Esophagus (tissue), 2 donors: ENCODE measurements at regions not wholly inside any gene's neighbourhood (a gene's known extent, or its start where the extent isn't known, plus 50 kb on each side); places are given as distances from the start of the nearest gene placed in this dataset.

ENCODE experiments used
- H3K27ac ChIP-seq, 2 donors: one replicate each; pipeline ENCODE4 v1.5.1; 2013; ENCODE audit warnings: low read depth in 2 of 2, mild to moderate bottlenecking in 2 of 2, inconsistent platforms in 1 of 2, low read length in 1 of 2, moderate library complexity in 1 of 2
- H3K27me3 ChIP-seq, 2 donors: one replicate each; pipeline ENCODE4 v1.6.1; 2013; ENCODE audit warnings: low read length in 2 of 2, control low read depth in 1 of 2, mild to moderate bottlenecking in 1 of 2; ENCODE audit not compliant: insufficient read depth in 2 of 2, control insufficient read depth in 1 of 2
- H3K36me3 ChIP-seq, 2 donors: one replicate each; pipeline ENCODE4 v1.6.1; 2013; ENCODE audit warnings: low read length in 1 of 2; ENCODE audit not compliant: control insufficient read depth in 2 of 2, insufficient read depth in 2 of 2
- H3K4me1 ChIP-seq, 2 donors: one replicate each; pipeline ENCODE4 v1.6.1; 2013; ENCODE audit warnings: low read length in 1 of 2; ENCODE audit not compliant: control insufficient read depth in 2 of 2, insufficient read depth in 2 of 2
- H3K4me3 ChIP-seq, 2 donors: one replicate each; pipeline ENCODE4 v1.5.1; 2013; ENCODE audit warnings: low read length in 2 of 2, mild to moderate bottlenecking in 2 of 2, low read depth in 1 of 2, moderate library complexity in 1 of 2
- H3K9me3 ChIP-seq, 2 donors: one replicate each; pipeline ENCODE4 v1.6.1; 2013; ENCODE audit warnings: mild to moderate bottlenecking in 2 of 2, low read depth in 1 of 2, low read length in 1 of 2, moderate library complexity in 1 of 2; ENCODE audit not compliant: control insufficient read depth in 2 of 2, insufficient read depth in 1 of 2
- WGBS, 2 donors: extraction: QIAGEN DNeasy Blood & Tissue Kit; methylation state at CpG; one replicate each; pipeline ENCODE4 v1.1.7; 2013; 5-methylcytosine and 5-hydroxymethylcytosine counted together
- donor health status: healthy with polysubstance abuse.
- donor health status: Bipolar disorder and iron deficiency.

DNA sequence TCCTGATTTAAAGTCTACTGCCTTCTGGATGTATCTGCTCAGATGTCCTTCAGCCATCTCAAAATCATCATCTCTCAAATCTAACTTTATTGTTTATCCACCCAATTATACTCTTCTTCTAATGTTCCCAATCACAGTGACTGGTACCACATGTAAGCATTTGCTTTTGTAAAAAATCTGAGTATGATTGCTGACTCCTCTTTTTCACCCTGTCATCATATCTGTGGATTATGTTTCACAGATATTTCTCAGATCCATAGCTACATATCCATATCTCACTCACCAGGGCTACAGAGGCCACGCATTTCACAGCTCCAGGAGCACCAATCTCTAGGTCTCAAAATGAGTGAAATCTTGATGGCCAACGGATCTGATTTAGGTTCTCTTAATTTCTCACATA, 76.1 kb downstream of the DHRS2 start:
- Histone ChIP-seq H3K36me3 (no peaks in the 10 kb centered on the region), H3K27me3 (no peaks in the 10 kb centered on the region), H3K9me3 (no peaks in the 10 kb centered on the region), H3K27ac (no peak overlapping the region), H3K4me1 (no peaks in the 10 kb centered on the region), H3K4me3 (no peak overlapping the region)
- WGBS, 2 donors: 75 to 84% methylated on average over 2 of the region's 2 CpGs

DNA sequence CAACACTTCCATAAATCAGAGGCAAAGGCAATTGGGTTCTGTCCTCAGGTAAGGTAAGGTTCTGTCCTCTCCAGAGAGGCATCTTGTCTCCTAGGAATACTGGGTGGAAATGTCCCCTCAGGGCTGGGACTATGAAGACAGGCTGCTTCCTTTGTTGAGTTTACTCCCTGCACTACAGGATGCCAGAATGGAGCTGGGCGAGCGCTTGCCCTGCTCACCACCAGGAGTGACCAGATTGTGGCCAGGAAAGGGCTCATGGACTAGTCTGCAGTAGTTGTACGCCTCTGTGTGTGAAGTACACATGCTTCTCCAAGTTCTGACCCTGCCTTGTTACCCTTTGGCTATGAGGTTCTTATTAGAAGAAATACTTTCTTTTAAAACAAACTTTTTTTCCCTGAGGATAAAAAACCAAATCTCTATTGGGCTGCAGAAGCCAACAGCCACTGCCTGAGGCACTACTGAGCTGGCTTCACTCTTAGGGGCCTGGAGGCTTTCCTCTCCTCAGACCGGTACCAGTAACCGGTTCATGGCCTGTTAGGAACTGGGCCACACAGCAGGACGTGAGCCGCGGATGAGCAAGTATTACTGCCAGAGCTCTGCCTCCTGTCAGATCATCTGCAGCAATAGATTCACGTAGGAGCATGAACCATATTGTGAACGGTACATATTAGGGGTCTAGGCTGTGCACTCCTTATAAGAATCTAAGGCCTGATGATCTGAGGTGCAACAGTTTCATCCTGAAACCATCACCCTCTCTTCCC, 83.2 kb downstream of the DHRS2 start:
- 85 to 87% methylated on average over 10 of the region's 10 CpGs for WGBS, 2 donors
- Histone ChIP-seq H3K4me3 (no peak overlapping the region), H3K27me3 (no peaks in the 10 kb centered on the region), H3K27ac (no peak overlapping the region), H3K9me3 (peaks cover 0 to 2% of the 10 kb centered on the region in 2 donors), H3K36me3 (no peaks in the 10 kb centered on the region), H3K4me1 (no peaks in the 10 kb centered on the region)

DNA sequence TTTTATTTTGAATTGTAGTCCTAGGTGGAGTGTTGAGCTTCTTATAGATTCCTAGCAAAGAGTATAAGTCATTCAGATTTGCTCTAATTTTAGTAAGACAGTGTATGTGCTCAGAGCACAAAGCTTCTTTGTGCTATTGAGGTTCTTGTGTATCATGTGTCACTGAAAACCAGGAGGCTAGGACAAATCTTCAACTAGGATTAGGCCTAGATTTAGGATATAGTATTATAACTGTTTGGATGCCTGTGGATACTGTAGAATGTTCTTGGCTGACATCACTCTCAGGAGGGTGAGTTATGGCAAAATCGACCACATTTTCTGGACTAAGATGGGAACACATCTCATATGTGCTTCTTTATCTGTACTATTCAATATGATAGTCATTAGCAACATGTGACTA, 86.5 kb downstream of the DHRS2 start:
- no peaks in the 10 kb centered on the region for H3K27me3 ChIP-seq
- H3K27ac ChIP-seq: no peak overlapping the region
- H3K9me3 ChIP-seq: peaks cover 0 to 2% of the 10 kb centered on the region in 2 donors
- no peaks in the 10 kb centered on the region for H3K36me3 ChIP-seq
- WGBS, 2 donors: 46 to 51% methylated on average over 1 of the region's 1 CpG
- no peak overlapping the region for H3K4me3 ChIP-seq
- no peaks in the 10 kb centered on the region for H3K4me1 ChIP-seq

DNA sequence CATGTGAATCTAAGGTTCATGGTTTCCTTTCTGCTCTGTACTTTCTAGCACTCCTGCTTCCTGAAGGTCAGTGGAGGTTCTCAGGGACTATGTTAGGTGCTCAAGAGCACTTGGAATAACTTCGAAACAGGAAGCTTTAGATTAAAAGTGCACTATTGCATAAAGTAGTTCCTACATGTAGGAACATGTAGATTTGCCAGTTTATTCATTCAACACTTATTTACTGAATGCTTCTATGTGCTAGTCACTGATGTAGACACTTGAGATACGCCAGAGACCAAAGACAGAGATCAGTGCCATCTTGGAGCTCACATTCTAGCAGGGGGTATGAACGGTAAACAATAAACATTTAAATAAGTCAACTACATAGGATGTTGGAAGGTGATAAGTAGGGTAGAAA, 87.7 kb downstream of the DHRS2 start:
- H3K36me3 ChIP-seq: no peaks in the 10 kb centered on the region
- WGBS, 2 donors: 53 to 66% methylated on average over 3 of the region's 3 CpGs
- H3K9me3 ChIP-seq: peaks cover 0 to 2% of the 10 kb centered on the region in 2 donors
- H3K4me3 ChIP-seq: no peak overlapping the region
- no peaks in the 10 kb centered on the region for H3K27me3 ChIP-seq
- H3K27ac ChIP-seq: no peak overlapping the region
- no peaks in the 10 kb centered on the region for H3K4me1 ChIP-seq

DNA sequence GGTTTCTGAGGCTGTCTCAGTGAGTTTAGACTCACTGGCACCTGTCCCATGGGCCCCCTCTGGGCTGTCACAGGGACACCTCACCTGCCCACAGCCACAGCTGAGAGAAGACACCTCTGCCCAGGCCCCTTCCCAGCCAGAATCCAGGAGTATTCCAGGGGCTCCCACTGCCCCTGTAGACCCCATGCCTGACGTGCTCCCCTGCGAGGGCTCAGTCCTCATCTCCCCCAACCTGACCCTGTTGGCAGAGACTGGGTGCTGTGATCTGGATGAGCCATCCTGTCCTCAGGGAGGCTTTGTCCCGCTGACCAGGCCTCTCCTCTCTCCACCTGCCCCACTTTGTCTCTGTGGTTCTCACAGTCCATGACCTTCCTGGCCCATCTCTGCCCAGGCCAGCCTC, 89.4 kb downstream of the DHRS2 start:
- Histone ChIP-seq H3K27me3 (no peaks in the 10 kb centered on the region), H3K9me3 (peaks cover 0 to 2% of the 10 kb centered on the region in 2 donors), H3K4me1 (no peaks in the 10 kb centered on the region), H3K4me3 (no peak overlapping the region), H3K36me3 (no peaks in the 10 kb centered on the region), H3K27ac (no peak overlapping the region)
- WGBS, 2 donors: 83 to 89% methylated on average over 3 of the region's 3 CpGs

DNA sequence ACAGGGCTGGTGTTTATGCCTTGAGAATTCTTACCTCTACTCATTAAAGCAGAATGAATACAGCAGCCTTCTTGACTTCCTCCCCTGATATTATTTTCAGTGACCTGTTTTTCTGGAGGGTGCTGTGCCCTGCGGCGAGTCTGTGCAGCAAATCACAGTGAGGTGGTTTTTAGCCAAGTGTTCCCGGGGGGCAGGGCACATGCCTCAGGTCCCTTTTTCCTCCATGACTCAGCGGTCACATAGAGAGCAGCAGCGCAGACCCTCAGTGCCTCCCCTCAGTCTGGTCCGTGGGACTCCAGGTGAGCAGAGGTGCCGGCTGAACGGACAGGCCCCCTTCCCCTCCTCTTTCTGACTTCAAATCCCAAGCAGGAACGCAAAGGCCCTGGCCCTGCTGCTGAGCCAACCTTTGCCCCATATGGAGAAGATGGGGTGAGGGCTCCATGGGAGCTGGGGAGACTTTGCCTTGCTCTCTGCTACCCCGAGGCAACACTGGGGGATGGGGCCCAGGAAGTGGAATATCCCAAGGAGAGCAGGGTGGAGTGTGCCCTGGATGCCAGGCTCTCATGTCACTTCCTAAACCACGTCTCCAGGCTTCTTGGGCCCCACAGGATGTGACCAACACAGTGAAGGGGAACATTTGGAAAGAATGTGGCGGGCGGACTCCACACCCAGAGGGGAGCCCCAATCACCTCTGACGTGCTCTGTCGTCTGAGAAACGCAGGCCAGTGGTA, 90.0 kb downstream of the DHRS2 start:
- Histone ChIP-seq H3K4me3 (no peak overlapping the region), H3K36me3 (no peaks in the 10 kb centered on the region), H3K27ac (no peak overlapping the region), H3K9me3 (peaks cover 0 to 2% of the 10 kb centered on the region in 2 donors), H3K4me1 (no peaks in the 10 kb centered on the region), H3K27me3 (no peaks in the 10 kb centered on the region)
- WGBS, 2 donors: 72 to 77% methylated on average over 16 of the region's 16 CpGs

DNA sequence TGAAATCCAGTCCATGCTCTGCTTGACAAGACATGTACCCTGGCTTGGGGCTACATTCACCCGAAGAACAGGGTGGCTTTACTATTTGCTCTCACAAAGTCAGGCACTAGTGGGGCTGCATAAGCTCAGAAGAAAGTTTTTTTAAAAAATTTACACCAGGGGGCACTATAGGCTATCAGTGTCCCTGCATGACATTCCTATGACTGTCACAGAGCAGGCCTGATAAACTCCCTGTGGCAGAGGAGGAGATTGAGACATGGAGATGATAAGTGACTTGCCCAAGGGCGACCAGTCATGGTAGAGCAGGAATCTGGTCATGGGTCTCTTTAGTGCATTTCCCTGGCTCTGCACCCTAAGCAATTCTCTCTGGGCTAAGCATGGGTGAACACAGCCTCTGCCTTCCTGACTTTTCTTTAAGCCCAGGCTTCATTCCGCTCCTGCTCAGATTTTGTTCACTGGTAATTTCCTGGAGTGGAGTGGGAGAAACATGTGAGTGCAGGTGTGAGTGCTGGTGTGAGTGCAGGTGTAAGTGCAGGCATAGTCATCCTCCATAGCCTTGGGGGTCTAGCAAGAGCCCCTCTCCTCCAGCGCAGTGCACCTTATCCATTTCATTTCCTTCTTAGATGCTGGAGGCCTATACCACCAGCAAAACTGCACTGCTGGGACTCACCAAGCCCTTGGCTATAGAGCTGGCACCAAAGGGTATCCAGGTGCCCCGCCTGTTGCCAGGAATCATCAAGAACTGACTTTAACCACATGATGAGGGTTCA, 91.6 kb downstream of the DHRS2 start:
- 78 to 79% methylated on average over 5 of the region's 5 CpGs for WGBS, 2 donors
- H3K27ac ChIP-seq: no peak overlapping the region
- no peaks in the 10 kb centered on the region for H3K36me3 ChIP-seq
- no peaks in the 10 kb centered on the region for H3K9me3 ChIP-seq
- H3K27me3 ChIP-seq: no peaks in the 10 kb centered on the region
- no peak overlapping the region for H3K4me3 ChIP-seq
- no peaks in the 10 kb centered on the region for H3K4me1 ChIP-seq

DNA sequence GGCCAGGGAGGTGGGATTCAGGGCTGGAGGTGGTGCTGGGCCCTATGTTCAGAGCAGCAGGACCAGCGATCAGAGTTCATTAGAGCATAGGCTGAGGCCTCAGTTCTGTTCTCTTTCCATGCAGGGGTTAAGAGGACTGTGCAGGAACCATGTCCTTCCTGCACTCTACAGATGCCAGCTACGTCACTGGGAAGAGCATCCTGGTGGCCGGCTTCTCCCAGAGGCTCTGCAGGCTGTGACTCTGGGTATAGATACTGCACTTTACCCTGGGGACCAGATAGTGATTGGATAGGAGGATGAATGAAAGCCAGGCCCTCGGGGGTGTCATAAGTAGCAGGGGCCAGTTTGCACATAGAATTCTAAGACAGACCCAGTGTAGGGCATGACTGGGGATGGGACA, 92.6 kb downstream of the DHRS2 start:
- no peaks in the 10 kb centered on the region for H3K9me3 ChIP-seq

DNA sequence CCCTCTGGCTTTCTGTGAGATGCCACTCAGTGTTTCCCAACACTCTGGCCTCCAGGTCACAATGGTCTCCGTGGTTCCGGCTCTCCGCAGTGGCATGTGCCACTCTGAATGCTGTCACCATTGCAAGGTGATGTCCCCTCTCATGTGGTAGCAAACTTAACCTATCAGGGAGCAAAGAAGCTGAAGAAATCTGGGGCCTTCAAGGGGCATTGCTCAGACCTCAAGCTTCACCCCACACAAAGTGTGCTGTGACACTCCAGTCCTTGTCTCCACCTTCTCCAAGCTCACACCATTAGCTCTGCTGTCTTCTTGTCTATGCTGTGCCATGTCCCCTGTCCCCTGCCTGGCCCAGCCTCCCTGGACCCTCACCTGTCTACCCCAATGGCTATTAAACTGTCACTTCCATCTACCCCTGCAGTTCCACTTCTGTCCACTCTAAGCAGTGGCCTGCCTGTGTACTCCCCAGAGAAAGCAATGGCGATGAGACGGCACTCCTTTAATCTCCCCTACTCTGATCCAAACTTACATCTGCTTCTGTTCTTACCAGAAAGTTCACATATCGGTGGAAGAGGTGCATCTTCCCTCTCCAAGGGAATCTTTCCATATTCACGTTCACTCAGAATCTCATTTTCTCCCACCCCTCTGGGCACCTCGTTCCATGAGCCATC, 93.7 kb downstream of the DHRS2 start:
- 81 to 87% methylated on average over 8 of the region's 8 CpGs for WGBS, 2 donors
- Histone ChIP-seq H3K4me1 (no peaks in the 10 kb centered on the region), H3K27ac (no peak overlapping the region), H3K9me3 (no peaks in the 10 kb centered on the region), H3K27me3 (no peaks in the 10 kb centered on the region), H3K36me3 (no peaks in the 10 kb centered on the region), H3K4me3 (no peak overlapping the region)

More for the DNA sequence above, 92.6 kb downstream of the DHRS2 start:
- WGBS, 2 donors: 59 to 72% methylated on average over 4 of the region's 4 CpGs
- H3K36me3 ChIP-seq: no peaks in the 10 kb centered on the region
- no peak overlapping the region for H3K27ac ChIP-seq
- H3K4me3 ChIP-seq: no peak overlapping the region
- no peaks in the 10 kb centered on the region for H3K4me1 ChIP-seq
- H3K27me3 ChIP-seq: no peaks in the 10 kb centered on the region
